Left renal pelvis (tissue), 4 donors: ENCODE measurements at regions not wholly inside any gene's neighbourhood (a gene's known extent, or its start where the extent isn't known, plus 50 kb on each side); places are given as distances from the start of the nearest gene placed in this dataset.

Experiments
- DNase-seq, 4 donors: peaks; one replicate each; pipeline ENCODE4 v3.0.0-alpha.2; 2013; ENCODE audit warnings: low read depth in 4 of 4, low spot score in 3 of 4

GRCh38 chrY:8151561-8151960 is 1185.7 kb upstream of the TSPY4 start:
- no peak for DNase-seq

GRCh38 chrY:8128578-8128977 is 1208.7 kb upstream of the TSPY4 start:
- DNase-seq = no peak

- no peak for DNase-seq
Measured at GRCh38 chrY:8125907-8126571, 1211.2 kb upstream of the TSPY4 start.

GRCh38 chrY:8121825-8122224 is 1210.3 kb upstream of the AMELY start:
- no peak for DNase-seq

- no peak for DNase-seq
Measured at GRCh38 chrY:8094429-8094828, 1182.9 kb upstream of the AMELY start.

- DNase-seq = no peak
Measured at GRCh38 chrY:8092926-8093325, 1181.4 kb upstream of the AMELY start.

- no peak for DNase-seq
Measured at GRCh38 chrY:8085925-8086324, 1174.4 kb upstream of the AMELY start.

GRCh38 chrY:8084192-8084591 is 1172.6 kb upstream of the AMELY start:
- no peak for DNase-seq

GRCh38 chrY:8081151-8081550 is 1169.6 kb upstream of the AMELY start:
- no peak for DNase-seq

- no peak for DNase-seq
Measured at GRCh38 chrY:8065220-8065619, 1153.7 kb upstream of the AMELY start.

- DNase-seq = no peak
Measured at GRCh38 chrY:8064500-8064899, 1152.9 kb upstream of the AMELY start.

- no peak for DNase-seq
Measured at GRCh38 chrY:8063973-8064372, 1152.4 kb upstream of the AMELY start.

- DNase-seq = no peak
Measured at GRCh38 chrY:8058613-8059012, 1147.1 kb upstream of the AMELY start.

GRCh38 chrY:8051340-8051739 is 1139.8 kb upstream of the AMELY start:
- no peak for DNase-seq

GRCh38 chrY:8041238-8041637 is 1129.7 kb upstream of the AMELY start:
- DNase-seq = no peak

- DNase-seq = no peak
Measured at GRCh38 chrY:8036563-8036962, 1125.0 kb upstream of the AMELY start.

GRCh38 chrY:8035653-8036052 is 1124.1 kb upstream of the AMELY start:
- DNase-seq = no peak

- DNase-seq = no peak
Measured at GRCh38 chrY:8034673-8035072, 1123.1 kb upstream of the AMELY start.

- no peak for DNase-seq
Measured at GRCh38 chrY:8033200-8033599, 1121.6 kb upstream of the AMELY start.

GRCh38 chrY:8020540-8020939 is 1109.0 kb upstream of the AMELY start:
- DNase-seq = no peak

GRCh38 chrY:8011515-8011914 is 1100.0 kb upstream of the AMELY start:
- DNase-seq = no peak

GRCh38 chrY:8004196-8004595 is 1092.6 kb upstream of the AMELY start:
- DNase-seq = no peak

GRCh38 chrY:7996726-7997125 is 1085.2 kb upstream of the AMELY start:
- DNase-seq = no peak
